ENCODE measurements at regions not wholly inside any gene's neighbourhood (a gene's known extent, or its start where the extent isn't known, plus 50 kb on each side); places are given as distances from the start of the nearest gene placed in this dataset.
"Not testable (repeated sequence)": the region's sequence is repeated elsewhere in the genome, so short reads cannot be mapped to it uniquely, and the experiment has no call there.

GRCh38 chr5:77861576-77861975, 85.4 kb upstream of the TBCA start (continued):
- TF ChIP-seq ZNF512 (tag; IDR thresholded peaks at IDR 0.05), result no peak

- H3K4me1 ChIP-seq (replicated peaks in 1 of 2; ENCODE audit: control insufficient read depth in 2 of 2, insufficient read depth in 2 of 2, low read length in 2 of 2), result no peaks in the 10 kb centered on the region
- FAIRE-seq (no peak), ATAC-seq (no peak), DNase-seq (ENCODE audit: extremely low read depth in 1 of 4, low spot score in 3 of 4) (no peak)
- no peak overlapping the region for H2AFZ ChIP-seq (ENCODE audit: low read depth, low read length)
- H3K9ac ChIP-seq (ENCODE audit: insufficient read depth in 1 of 2, low read depth in 2 of 2, low read length in 2 of 2), result no peak overlapping the region
- no peaks in the 10 kb centered on the region for H4K20me1 ChIP-seq (replicated peaks; ENCODE audit: control insufficient read depth, insufficient read depth, low read length)
- CTCF ChIA-PET (ENCODE audit: low intra/inter-chr PET ratio), result no interaction called here
- POLR2A ChIA-PET, result interaction anchor here (0.7 kb wide), 1 partner anchor 25 kb away, joined by 3 read pairs; no protein-coding TSS in a partner anchor
- no peaks in the 10 kb centered on the region for H3K36me3 ChIP-seq (ENCODE audit: control insufficient read depth, insufficient read depth, low read length)
- no TSS peak for BruUV-seq (replicated peaks)
- 0% methylated on average over 1 of the region's 1 CpG for WGBS (ENCODE audit: insufficient coverage, low coverage, missing lambda C conversion rate)
- H3K4me3 ChIP-seq, result no peak overlapping the region
- H3K9me1 ChIP-seq (ENCODE audit: control insufficient read depth, insufficient read depth, low read length), result no peaks in the 10 kb centered on the region
- in situ Hi-C loops (cut with MboI), result no loop called here
- TF ChIP-seq ZBTB7A (IDR thresholded peaks at IDR 0.05; ENCODE audit: borderline replicate concordance, control insufficient read depth, low read depth, low read length), result no peak
- TF ChIP-seq ZNF444 (CRISPR knock-in tag; IDR thresholded peaks at IDR 0.05), result no peak
- no peak for TF ChIP-seq ZNF174 (CRISPR knock-in tag; IDR thresholded peaks at IDR 0.05)
- no peak for TF ChIP-seq ADNP (tag; IDR thresholded peaks at IDR 0.05)
- no peak for TF ChIP-seq HCFC1 (IDR thresholded peaks at IDR 0.05; ENCODE audit: low read depth, low read length)
- TF ChIP-seq NR3C1 (CRISPR knock-in tag; IDR thresholded peaks at IDR 0.05), result no peak
- no peak for TF ChIP-seq ZNF551 (CRISPR knock-in tag; IDR thresholded peaks at IDR 0.05)
- TF ChIP-seq ZC3H4 (CRISPR knock-in tag; IDR thresholded peaks at IDR 0.05; ENCODE audit: borderline replicate concordance), result no peak
- no peak for TF ChIP-seq LCOR (CRISPR knock-in tag; IDR thresholded peaks at IDR 0.05)
- no peak for TF ChIP-seq BMI1 (IDR thresholded peaks at IDR 0.05; ENCODE audit: low read length)
- TF ChIP-seq SFPQ (IDR thresholded peaks at IDR 0.05; ENCODE audit: low read depth, low read length), result no peak
- no peak for TF ChIP-seq RAD21 (CRISPR knock-in tag; conservative IDR thresholded peaks at IDR 0.05 in 1 of 2, IDR thresholded peaks at IDR 0.05 in 1 of 2)
- peaks cover 14 to 18% of the 10 kb centered on the region in 2 experiments; a peak in 4 of 5 replicates for H3K27me3 ChIP-seq (ENCODE audit: control insufficient read depth in 2 of 2, insufficient read depth in 2 of 2, low read length in 2 of 2)
- no peak overlapping the region for H3K27ac ChIP-seq (ENCODE audit: extremely low read depth, low read depth, low read length)
- intact Hi-C loops (cut with micrococcal nuclease), result no loop called here
- H3K79me2 ChIP-seq (ENCODE audit: control insufficient read depth, insufficient read depth, low read length), result no peaks in the 10 kb centered on the region
- no peaks in the 10 kb centered on the region for H3K9me3 ChIP-seq (replicated peaks; ENCODE audit: control insufficient read depth, insufficient read depth, low read depth, low read length)
- H3K4me2 ChIP-seq (ENCODE audit: insufficient read depth, low read length), result no peak overlapping the region
Measured at GRCh38 chr5:77859306-77859705, 83.2 kb upstream of the TBCA start.

DNA sequence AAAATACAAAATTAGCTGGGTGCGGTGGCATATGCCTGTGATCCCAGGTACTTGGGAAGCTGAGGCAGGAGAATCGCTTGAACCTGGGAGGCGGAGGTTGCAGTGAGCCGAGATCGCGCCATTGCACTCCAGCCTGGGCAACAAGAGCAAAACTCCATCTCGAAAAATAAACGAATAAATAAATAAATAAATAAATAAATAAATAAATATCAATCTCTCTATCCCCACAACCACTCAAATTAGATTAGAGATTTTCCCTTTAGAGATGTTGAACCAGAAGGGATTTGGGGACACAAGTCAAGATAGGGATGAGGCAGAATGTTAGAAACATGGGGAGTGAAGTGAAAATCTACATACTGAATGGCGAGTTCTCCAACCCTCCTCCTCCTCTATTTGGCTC, 82.5 kb upstream of the TBCA start:
- H3K9me3 ChIP-seq (replicated peaks; ENCODE audit: control insufficient read depth, insufficient read depth, low read depth, low read length); H3K36me3 ChIP-seq (ENCODE audit: control insufficient read depth, insufficient read depth, low read length); in situ Hi-C loops (cut with MboI); H3K27ac ChIP-seq (ENCODE audit: extremely low read depth, low read depth, low read length); H3K4me3 ChIP-seq; H2AFZ ChIP-seq (ENCODE audit: low read depth, low read length); FAIRE-seq; CTCF ChIA-PET (ENCODE audit: low intra/inter-chr PET ratio); H4K20me1 ChIP-seq (replicated peaks; ENCODE audit: control insufficient read depth, insufficient read depth, low read length); ATAC-seq; H3K4me2 ChIP-seq (ENCODE audit: insufficient read depth, low read length); BruUV-seq (replicated peaks); H3K4me1 ChIP-seq (replicated peaks in 1 of 2; ENCODE audit: control insufficient read depth in 2 of 2, insufficient read depth in 2 of 2, low read length in 2 of 2); H3K9me1 ChIP-seq (ENCODE audit: control insufficient read depth, insufficient read depth, low read length); H3K79me2 ChIP-seq (ENCODE audit: control insufficient read depth, insufficient read depth, low read length); intact Hi-C loops (cut with micrococcal nuclease); DNase-seq (ENCODE audit: extremely low read depth in 1 of 4, low spot score in 3 of 4); H3K9ac ChIP-seq (ENCODE audit: insufficient read depth in 1 of 2, low read depth in 2 of 2, low read length in 2 of 2): not testable (repeated sequence)
- POLR2A ChIA-PET, result interaction anchor here (0.7 kb wide), 1 partner anchor 24 kb away, joined by 3 read pairs; no protein-coding TSS in a partner anchor
- H3K27me3 ChIP-seq (ENCODE audit: control insufficient read depth in 2 of 2, insufficient read depth in 2 of 2, low read length in 2 of 2), result peaks cover 12 to 14% of the 10 kb centered on the region in 2 experiments; a peak in 4 of 5 replicates
- WGBS (ENCODE audit: insufficient coverage, low coverage, missing lambda C conversion rate), result 20% methylated on average over 9 of the region's 9 CpGs
